ENCODE measurements at regions not wholly inside any gene's neighbourhood (a gene's known extent, or its start where the extent isn't known, plus 50 kb on each side); places are given as distances from the start of the nearest gene placed in this dataset.

DNA sequence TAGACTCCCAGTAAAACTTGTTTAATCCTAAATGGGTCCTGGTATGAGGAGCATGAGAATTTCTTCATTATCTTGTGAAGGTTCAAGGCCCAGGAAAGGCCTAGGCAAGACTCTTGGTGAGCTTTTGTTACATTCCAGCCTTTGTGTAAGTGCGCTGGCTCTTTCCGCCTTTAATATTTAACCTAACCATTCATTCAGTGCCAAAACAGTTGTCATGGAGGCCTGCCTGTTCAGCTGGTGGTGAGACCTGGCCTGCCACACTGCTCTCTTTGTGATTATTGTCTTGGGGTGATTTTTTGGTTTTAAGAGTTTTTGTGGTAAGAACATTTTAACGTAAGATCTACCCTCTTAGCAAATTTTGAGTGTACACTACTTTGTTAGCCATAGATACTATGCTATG lies 127.5 kb upstream of the WWC1 start:
- no peak for TF ChIP-seq EZH2 (IDR thresholded peaks at IDR 0.05; ENCODE audit: borderline replicate concordance, low read length)
- TF ChIP-seq, protein P1, sequence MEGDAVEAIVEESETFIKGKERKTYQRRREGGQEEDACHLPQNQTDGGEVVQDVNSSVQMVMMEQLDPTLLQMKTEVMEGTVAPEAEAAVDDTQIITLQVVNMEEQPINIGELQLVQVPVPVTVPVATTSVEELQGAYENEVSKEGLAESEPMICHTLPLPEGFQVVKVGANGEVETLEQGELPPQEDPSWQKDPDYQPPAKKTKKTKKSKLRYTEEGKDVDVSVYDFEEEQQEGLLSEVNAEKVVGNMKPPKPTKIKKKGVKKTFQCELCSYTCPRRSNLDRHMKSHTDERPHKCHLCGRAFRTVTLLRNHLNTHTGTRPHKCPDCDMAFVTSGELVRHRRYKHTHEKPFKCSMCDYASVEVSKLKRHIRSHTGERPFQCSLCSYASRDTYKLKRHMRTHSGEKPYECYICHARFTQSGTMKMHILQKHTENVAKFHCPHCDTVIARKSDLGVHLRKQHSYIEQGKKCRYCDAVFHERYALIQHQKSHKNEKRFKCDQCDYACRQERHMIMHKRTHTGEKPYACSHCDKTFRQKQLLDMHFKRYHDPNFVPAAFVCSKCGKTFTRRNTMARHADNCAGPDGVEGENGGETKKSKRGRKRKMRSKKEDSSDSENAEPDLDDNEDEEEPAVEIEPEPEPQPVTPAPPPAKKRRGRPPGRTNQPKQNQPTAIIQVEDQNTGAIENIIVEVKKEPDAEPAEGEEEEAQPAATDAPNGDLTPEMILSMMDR (IDR thresholded peaks at IDR 0.05; ENCODE audit: low read length): no peak
- Histone ChIP-seq H4K20me1 (ENCODE audit: insufficient read depth, low read length) (no peaks in the 10 kb centered on the region), H3K27ac (ENCODE audit: low read depth, low read length, poor library complexity, severe bottlenecking) (no peak overlapping the region), H2AFZ (ENCODE audit: low read length) (no peak overlapping the region), H3K4me1 (ENCODE audit: insufficient read depth, low read length, severe bottlenecking) (no peaks in the 10 kb centered on the region), H3K4me2 (ENCODE audit: low read length) (no peak overlapping the region), H3K4me3 (ENCODE audit: low read depth, low read length, poor library complexity, severe bottlenecking) (no peak overlapping the region), H3K9me2 (ENCODE audit: low read depth, low read length) (no peaks in the 10 kb centered on the region), H3K36me3 (ENCODE audit: insufficient read depth, low read length) (no peaks in the 10 kb centered on the region), H3F3A (ENCODE audit: insufficient read depth, low read length) (no peaks in the 10 kb centered on the region), H3K27me3 (ENCODE audit: insufficient read depth, low read length) (no peaks in the 10 kb centered on the region), H3K79me2 (ENCODE audit: insufficient read depth, low read length) (no peaks in the 10 kb centered on the region), H3K9me3 (ENCODE audit: low read length) (no peaks in the 10 kb centered on the region), H3K9ac (ENCODE audit: low read length) (no peak overlapping the region)

DNA sequence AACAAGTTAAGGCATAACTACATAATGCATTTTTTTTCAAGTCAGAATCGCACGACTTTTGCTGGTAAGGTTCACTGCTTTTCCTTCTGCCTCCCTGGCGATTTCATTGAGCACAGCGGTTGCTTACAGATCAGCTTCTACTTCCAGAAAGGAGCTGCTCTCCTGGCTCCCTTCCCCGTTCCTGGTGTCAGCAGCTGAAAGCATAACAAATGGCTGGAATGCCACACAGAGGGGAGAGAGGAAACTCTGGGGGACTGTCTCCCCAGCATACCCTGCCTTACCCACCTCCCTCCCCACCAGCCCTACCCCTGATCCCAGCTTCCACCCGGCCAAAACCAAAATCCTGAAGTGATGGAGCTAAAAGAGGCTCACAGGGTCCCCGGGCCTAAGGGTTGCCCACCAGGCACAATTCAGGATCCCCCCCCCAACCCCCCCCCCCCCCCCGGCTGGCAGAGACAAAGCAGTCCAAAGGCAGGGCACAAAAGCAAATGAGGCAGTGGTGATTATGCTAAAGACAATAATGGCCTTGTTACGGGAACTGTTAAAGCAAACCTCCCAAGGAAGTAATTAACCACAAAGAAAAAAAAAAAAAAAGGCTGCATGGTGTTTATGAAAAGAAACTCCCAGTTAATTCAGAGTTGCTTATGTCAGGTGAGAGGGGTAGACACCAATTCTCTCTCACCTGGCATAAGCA lies 126.1 kb upstream of the WWC1 start:
- H4K20me1 ChIP-seq (ENCODE audit: insufficient read depth, low read length): no peaks in the 10 kb centered on the region
- no peak overlapping the region for H3K4me3 ChIP-seq (ENCODE audit: low read depth, low read length, poor library complexity, severe bottlenecking)
- no peak overlapping the region for H3K4me2 ChIP-seq (ENCODE audit: low read length)
- H3F3A ChIP-seq (ENCODE audit: insufficient read depth, low read length): no peaks in the 10 kb centered on the region
- H3K9me3 ChIP-seq (ENCODE audit: low read length): no peaks in the 10 kb centered on the region
- no peak overlapping the region for H3K27ac ChIP-seq (ENCODE audit: low read depth, low read length, poor library complexity, severe bottlenecking)
- TF ChIP-seq, protein P1 (IDR thresholded peaks at IDR 0.05; ENCODE audit: low read length): no peak
- TF ChIP-seq EZH2 (IDR thresholded peaks at IDR 0.05; ENCODE audit: borderline replicate concordance, low read length): no peak
- no peaks in the 10 kb centered on the region for H3K9me2 ChIP-seq (ENCODE audit: low read depth, low read length)
- H2AFZ ChIP-seq (ENCODE audit: low read length): no peak overlapping the region
- no peaks in the 10 kb centered on the region for H3K4me1 ChIP-seq (ENCODE audit: insufficient read depth, low read length, severe bottlenecking)
- no peaks in the 10 kb centered on the region for H3K36me3 ChIP-seq (ENCODE audit: insufficient read depth, low read length)
- no peaks in the 10 kb centered on the region for H3K27me3 ChIP-seq (ENCODE audit: insufficient read depth, low read length)
- H3K9ac ChIP-seq (ENCODE audit: low read length): no peak overlapping the region
- H3K79me2 ChIP-seq (ENCODE audit: insufficient read depth, low read length): no peaks in the 10 kb centered on the region

DNA sequence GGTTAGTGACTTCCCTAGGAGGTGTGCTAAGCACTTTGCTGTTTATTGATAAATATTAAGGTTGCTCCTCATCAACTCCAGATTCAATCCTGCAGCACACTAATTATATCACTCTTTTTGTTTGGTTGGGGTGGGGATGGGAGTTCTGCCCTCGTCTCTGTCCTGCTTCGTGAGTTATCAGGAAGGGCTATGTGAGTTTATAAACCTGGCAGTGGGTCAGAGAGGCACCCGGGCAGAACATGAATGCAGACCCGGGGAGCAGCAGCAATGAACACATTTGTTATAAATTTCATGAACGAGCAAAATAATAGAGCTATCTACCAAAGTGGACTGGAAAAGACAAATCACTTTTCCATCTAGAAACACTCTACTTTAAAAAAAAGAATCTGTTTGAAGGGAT lies 125.5 kb upstream of the WWC1 start:
- H3K9ac ChIP-seq (ENCODE audit: low read length): no peak overlapping the region
- H3K36me3 ChIP-seq (ENCODE audit: insufficient read depth, low read length): no peaks in the 10 kb centered on the region
- H3K79me2 ChIP-seq (ENCODE audit: insufficient read depth, low read length): no peaks in the 10 kb centered on the region
- H3K4me3 ChIP-seq (ENCODE audit: low read depth, low read length, poor library complexity, severe bottlenecking): no peak overlapping the region
- no peaks in the 10 kb centered on the region for H3K27me3 ChIP-seq (ENCODE audit: insufficient read depth, low read length)
- H4K20me1 ChIP-seq (ENCODE audit: insufficient read depth, low read length): no peaks in the 10 kb centered on the region
- TF ChIP-seq, protein P1 (IDR thresholded peaks at IDR 0.05; ENCODE audit: low read length): no peak
- no peak for TF ChIP-seq EZH2 (IDR thresholded peaks at IDR 0.05; ENCODE audit: borderline replicate concordance, low read length)
- H3F3A ChIP-seq (ENCODE audit: insufficient read depth, low read length): no peaks in the 10 kb centered on the region
- H3K27ac ChIP-seq (ENCODE audit: low read depth, low read length, poor library complexity, severe bottlenecking): no peak overlapping the region
- no peak overlapping the region for H3K4me2 ChIP-seq (ENCODE audit: low read length)
- H3K4me1 ChIP-seq (ENCODE audit: insufficient read depth, low read length, severe bottlenecking): no peaks in the 10 kb centered on the region
- no peaks in the 10 kb centered on the region for H3K9me2 ChIP-seq (ENCODE audit: low read depth, low read length)
- no peak overlapping the region for H2AFZ ChIP-seq (ENCODE audit: low read length)
- H3K9me3 ChIP-seq (ENCODE audit: low read length): no peaks in the 10 kb centered on the region
